Activated CD4-positive, alpha-beta T cell treated with anti-CD3 and anti-CD28 coated beads for 48 hours (primary cell): ENCODE measurements at regions not wholly inside any gene's neighbourhood (a gene's known extent, or its start where the extent isn't known, plus 50 kb on each side); places are given as distances from the start of the nearest gene placed in this dataset.
"Not testable (repeated sequence)": the region's sequence is repeated elsewhere in the genome, so short reads cannot be mapped to it uniquely, and the experiment has no call there.

ENCODE experiments used
- DNase-seq: peaks from one replicate; pipeline ENCODE4 v3.0.0-alpha.2; 2020

DNA sequence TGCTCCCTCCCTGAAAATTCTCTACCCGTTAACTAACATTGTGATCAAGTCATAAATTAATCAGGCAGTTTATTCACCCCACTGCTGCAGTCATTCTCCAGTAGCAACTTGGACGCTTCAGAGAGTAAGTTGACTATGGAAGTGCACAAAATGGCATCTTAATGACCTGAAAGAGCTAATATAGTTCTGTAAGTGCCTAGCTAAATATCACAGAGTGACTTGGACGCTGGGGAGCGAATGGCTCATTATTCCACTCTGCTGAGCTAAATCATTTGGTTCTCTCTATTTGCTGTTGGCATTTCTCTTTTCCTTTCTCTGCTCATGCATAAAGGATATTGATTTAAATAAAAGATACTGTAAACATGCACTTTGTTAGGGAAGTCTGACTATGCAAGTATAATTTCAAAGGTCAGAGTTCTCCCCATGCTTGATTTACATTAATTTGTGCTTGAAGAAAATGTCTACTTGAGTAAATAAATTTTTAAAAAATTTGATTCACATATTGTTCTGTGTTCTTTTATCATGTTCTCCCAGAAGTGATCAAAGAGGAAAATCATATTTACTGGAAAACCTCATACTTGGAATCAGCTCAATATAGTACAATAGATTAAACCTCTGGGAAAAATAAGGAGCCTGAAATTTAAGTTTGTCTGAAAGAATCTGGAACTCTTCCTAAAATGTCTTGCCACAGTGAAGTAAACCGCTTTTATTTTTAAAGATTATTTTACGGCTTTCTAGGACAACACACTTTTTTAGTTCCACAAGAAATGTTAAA is 169.5 kb upstream of the HAPLN1 start:
- no peak for DNase-seq

DNA sequence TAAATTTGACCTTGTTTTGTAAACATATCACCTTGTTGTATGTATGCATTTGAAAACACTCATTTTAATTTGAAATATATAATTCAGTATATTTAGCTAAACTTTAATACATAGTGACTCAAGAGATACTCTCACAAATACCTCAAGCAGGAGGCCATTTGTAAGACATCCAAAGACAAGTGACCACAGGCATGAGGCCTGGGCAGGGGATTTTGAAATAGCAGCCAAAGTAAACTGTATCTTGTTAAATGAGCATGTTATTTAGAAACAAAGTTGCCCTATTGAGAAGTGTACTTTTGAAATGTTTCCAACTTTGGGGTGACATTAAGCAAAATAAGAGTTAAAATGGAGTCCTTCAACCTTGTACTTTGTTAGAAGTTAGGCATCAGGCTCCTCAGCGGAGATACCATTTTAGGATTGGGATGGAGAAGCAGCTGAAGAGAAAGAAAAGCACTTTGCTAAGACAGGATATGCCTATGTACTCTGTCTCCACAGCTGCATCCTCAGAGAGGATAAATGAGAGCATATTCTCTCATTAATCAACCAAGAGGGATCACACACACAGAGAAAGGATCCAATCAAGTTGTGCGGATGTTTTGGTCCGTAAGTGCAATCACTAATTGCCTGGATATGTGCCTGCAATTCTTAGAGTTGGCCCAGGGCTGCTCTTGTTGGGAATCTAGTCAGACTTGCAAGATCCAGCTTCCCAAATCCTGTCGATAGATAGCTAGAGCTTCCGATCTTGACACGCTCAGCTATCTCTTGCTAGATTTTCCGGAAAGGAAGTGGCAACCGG is 157.5 kb upstream of the HAPLN1 start:
- no peak for DNase-seq

DNA sequence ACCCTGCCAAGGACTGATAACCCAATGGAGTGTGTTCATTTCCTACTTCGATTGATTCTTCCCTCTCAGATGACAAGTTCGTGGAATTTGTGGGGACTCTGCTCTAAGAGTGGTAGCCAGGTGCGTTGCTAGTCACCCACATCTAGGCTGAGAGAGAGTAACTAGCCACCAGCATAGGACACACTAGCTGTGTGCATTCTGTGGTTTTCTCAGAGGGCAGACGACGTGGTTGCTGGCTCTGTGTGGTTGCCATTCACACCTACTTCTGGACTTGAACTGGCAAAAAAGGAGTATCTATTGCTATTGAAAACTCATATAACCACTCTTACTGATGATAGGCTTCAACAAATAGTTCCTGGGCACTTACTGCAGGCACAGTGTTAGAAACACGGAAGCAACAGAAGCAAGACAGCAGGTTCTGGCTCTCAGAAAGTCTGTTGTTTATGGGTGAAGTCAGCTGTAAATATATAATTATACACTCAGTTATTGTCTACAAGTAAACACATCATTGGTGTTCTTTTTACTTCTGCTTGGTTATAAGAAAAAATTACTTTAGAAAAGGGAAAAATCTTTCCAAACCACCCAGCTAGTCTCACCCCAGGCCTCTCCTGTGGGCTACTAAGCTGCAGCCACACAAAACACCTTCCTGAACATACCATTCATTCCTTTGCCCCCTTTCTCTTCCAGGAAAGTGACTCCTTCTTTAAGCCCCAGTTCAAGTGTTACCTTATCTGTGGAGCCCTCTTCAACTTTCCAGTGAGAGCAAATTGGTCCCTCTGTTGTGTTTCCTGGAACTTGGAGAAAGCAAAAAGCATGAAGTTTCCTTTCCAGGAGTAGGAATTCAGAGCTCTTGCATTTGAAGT is 151.1 kb upstream of the HAPLN1 start:
- no peak for DNase-seq

DNA sequence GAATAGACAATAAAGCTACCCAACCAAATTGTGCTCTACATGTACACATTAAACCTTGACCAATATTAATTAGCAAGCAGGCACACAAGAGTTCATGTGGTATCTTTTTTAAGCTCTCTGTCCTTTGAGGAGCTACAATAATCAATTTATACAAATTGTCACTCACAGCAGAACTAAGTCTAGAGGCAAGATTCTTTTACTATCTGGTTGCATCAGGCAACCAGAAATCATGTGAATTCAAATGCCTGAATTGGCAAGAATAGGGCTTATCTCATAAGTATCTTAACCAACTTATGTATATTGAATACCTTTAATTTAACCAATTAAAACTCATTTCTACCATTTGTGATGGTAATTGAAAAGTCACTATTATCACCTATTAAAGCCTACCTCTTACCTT is 145.5 kb upstream of the HAPLN1 start:
- no peak for DNase-seq

DNA sequence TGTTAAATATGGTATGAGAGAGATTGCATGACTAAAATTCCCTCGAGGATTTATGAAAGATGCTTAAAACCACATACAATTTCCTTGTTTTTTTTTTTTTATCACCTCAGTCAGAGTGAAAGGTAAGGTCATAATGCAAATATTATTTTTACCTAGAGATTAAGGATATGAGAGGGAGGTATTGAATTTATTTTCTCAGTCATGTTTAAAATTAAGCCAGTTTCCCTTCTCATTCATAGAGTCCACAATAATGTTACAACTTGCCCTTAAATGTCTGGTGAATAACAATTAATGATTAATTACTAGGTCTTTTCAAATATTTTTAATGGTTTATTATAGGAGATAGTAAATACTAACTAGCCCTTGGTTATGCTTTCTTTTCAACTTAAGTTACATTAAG is 144.9 kb upstream of the HAPLN1 start:
- DNase-seq = no peak

DNA sequence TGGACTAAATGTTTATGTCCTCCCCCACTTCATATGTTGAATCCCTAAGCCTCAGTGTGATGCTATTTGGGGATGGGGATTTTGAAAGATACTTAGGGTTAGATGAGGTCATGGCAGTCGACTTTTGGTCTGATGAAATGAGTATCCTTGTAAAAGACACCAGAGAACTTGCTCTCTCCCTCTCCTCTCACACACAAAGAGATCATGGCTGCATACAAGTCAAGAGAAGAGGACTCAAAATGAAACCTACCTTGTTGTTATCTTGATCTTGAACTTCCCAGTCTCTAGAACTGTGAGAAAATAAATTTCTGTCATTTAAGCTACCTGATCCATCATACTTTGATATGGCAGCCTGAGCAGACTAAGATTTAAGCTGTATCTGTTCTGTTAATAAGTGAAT is 144.0 kb upstream of the HAPLN1 start:
- DNase-seq = no peak

DNA sequence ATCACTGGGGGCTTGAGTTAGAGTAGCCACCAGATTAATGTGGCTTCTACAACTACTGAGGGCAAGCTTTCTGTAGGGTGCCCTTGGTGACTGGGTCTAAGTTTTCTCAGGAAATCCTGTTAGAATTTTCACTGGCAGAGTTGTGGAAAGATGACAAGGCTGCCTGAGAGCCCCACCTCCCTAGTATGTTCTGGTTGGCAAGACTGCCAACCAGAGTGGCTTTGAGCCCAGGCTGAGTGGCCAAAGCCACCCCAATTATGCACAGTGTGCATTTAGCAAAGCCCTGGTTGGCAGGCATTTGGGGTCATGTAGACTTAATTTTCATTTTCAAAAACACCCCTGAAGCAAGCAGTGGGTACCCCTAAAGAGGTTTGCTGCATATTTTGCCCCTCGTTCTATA is 136.7 kb upstream of the HAPLN1 start:
- no peak for DNase-seq

DNA sequence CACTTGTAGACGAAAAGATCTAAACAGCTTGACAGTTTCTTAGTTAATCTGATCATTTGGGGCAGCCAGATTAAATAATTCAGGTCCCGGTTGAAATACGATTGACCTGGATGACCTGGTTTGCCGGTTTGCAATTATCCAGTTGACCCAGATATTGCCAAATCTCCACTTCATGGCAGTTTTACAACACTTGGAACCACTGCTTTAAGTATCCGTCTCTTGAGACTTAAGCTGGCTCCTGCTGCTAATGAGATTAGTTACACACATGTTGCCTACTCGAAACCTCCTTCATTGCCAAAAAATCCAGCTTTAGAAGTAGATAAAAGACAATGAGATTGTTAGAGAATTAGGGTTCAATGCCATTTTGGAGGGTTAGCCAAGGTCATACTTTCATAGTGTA is 136.2 kb upstream of the HAPLN1 start:
- no peak for DNase-seq

DNA sequence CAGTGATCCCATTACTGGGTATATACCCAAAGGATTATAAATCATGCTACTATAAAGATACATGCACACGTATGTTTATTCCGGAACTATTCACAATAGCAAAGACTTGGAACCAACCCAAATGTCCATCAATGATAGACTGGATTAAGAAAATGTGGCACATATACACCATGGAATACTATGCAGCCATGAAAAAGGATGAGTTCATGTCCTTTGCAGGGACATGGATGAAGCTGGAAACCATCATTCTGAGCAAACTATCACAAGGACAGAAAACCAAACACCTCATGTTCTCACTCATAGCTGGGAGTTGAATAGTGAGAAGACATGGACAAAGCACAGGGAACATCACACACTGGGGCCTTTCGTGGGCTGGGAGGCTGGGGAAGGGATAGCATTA is 129.8 kb upstream of the HAPLN1 start:
- DNase-seq = not testable (repeated sequence)

DNA sequence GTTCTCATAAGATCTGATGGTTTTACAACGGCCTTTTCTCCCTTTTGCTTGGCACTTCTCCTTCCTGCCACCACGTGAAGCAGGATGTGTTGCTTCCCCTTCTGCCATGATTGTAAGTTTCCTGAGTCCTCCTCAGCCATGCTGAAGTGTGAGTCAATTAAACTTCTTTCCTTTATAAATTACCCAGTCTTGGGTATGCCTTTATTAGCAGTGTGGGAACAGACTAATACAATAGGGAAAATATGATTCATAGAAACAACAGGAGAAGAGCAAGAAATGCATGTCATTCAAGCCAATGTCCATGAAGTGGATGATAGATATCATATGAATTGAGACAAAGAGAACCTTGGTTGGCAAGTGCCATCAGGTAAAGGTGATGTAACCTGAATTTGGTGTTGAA is 128.3 kb upstream of the HAPLN1 start:
- no peak for DNase-seq

DNA sequence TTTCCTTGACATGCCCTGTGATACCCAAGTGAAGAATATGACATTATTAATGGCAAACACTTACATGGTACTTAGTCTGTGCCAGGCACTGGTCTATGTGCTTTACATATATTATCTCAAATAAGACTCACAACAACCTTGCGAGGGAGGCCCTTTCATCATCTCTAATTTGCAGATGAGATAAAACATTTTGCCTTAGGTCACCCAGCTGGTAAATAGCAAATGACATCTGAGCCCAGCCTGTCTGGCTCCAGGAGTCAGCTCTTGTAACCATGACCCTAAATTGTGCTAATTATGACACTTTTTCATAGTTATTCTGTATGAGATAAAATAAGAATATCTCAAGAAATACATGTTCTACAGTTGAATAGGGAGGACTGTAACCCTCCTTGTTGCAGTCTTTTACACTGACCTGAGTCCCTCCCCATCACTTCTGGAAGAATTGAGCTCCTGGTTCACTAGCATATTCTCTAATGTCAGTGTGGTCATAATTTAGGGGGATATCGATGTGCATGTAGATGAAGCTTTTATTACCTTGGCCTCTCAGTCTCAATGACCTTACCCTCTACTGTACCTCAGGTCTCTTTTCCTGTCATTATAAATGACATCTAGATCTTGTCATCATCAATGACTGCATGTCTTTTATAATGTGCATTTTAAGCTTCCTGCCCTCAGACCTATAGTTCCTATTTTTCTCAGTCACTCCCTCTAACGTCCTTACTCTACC is 126.1 kb upstream of the HAPLN1 start:
- no peak for DNase-seq

DNA sequence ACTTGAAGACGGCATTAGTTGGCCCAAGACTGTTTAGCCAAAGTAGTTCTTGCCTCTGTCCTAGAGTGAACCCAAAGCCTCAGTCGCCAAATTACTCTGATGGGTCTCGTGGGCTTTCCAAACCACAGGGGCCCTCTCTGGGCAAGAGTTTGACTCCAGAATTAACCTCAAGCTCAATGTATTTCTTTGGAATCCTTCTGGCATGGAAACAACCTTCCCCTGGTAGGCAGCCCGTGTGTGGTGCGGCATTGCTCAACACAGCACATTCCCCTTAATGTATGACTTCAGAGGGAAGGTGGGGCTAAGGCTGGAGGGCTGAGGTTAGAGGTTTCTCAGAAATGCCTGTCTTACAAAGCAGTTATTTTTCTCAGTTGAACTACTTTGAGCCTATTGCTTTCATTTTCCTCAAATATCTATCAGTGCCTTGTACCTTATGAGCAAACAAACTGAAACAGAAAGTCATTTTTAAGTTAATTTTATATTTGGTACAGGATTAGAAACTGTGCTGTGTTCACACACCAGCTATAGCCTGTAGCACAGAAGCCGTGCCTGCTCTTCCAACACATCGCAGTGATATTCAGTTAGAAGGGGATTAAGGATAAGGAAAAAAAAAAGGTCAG is 123.9 kb upstream of the HAPLN1 start:
- DNase-seq = peak; percentile 5

DNA sequence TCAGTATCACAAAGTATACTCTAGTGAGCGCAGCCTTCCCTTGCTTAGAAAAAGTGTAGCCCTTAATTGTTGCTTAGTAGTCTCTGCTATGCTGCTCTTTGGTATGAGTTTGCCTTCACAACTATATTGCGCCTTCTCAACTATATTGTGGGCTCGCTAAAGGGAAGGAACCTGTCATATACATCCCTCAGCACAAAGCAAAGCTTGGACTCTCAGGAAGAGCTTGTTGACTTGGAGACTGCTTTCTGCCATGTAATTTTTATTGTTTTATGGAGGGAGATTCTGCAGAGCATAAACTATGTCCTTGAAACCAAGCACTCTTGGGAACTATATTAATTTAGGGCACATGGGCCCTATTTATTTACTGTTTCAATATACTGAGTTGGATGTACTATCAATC is 119.1 kb upstream of the HAPLN1 start:
- DNase-seq = no peak

DNA sequence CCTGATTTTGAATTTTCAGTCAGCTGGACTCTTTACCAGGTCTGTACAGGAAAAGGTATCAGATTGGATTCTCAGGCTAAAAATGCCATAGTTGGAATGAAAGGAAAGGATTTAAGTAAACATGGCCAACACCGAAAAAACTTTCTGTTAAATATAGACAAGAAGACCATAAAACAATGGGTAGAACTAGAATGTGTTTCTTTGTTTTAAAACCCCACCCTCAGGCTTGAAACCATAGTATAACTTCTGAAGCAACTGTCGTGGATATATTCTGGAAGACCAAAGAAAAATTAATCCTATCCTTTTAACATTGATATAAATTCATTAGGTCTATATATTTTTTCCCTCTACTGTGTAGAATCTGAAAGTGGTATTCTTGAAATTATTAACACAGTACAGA is 118.6 kb upstream of the HAPLN1 start:
- no peak for DNase-seq

DNA sequence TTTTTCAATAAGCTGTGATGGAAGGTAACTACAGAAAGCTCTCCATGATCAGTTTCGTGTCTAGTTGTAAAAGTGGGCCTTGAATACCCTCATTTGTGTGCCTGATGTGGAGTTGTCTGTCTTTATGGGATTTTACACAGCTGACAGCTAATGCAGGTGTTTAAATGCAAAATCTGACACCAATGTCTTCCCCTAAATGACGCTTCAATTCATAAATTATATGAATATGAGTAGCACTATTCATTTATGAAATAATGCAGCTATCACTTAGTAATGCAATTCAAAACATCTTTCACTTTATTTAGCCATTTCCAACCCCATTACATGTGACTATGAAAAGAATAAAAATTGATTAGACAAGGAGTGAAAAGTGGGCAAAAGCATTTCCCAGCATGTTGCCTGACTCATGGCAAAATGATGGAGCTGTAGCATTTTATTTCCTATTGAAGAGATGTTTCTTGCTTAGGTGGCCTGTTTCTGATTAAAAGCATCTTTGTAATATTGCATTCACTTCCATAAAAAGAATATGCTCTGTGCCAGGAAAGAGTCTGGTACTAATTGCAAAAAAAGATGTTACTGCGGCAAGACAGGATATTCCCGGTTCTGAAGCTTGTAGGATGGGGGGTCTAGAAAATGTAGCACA is 116.7 kb upstream of the HAPLN1 start:
- DNase-seq = no peak

DNA sequence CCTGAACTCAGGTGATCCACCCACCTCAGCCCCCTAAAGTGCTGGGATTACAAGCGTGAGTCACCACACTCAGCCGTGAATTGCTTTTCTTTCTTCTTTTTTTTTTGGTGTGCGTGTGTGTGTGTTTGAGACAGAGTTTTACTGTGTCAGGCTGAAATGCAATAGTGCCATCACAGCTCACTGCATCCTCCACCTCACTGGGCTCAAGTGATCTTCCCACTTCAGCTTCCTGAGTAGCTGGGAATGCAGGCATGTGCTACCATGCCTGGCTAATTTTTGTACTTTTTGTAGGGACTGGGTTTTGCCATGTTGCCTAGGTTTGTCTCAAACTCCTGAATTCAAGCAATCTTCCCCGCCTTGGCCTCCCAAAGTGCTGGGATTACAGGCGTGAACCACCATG is 113.7 kb upstream of the HAPLN1 start:
- DNase-seq = no peak

DNA sequence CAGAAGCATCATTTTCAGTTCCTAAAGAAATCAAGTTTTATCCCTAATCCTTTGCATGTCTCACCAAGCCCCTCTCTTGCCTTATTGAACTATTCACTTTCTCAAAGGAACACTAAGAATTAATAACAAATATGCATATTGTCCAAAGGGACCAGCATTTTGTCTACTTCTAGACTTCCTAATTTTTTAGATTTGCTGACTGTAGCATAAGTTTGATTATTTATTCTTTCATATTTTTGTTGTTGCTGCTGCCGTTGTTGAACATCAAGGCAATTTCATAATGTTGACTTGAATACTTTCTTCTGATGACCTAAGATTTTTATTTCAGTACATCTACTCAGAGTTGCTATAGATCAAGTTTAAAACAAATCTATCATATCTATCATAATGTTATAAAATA is 111.2 kb upstream of the HAPLN1 start:
- DNase-seq = no peak

DNA sequence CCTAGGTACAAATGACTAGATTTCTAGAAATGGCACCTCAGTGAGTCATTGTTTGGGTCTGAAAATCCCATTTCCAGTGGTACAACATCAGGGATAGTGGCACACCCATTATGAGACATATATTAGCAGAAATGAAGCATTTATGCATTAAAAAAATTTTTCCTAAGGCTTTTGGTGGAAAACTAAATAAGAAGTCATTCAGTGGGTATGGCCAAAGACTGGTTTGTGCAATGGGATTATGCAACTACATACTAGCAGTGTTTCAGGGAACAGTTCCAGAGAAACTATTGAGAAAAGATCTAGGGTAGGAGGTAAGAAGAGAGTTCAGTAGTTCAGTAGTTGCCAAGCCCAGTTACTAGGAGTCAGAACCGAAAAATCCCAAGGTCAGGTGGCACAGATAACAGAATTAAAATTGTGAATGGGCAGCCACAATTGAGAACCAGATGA is 106.5 kb upstream of the HAPLN1 start:
- no peak for DNase-seq

DNA sequence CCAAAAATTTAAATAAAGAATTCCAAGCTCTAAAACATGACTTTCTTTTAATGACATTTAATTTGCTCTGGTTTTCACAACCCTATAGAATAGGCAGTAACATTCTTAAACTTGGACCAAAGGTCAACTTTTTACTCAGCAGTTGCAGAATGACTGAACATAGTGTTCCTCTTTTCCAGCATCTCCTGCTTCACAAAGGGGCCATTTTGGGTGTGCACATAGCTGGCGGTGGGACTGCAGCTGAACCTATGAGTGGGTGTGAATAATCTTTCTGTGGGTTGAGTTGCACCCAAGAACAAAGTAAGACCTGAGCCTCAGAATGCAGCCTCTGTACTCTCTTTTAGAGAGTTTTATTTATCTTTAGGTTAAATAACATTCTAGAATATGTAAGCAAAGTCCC is 96.9 kb upstream of the HAPLN1 start:
- DNase-seq = no peak

DNA sequence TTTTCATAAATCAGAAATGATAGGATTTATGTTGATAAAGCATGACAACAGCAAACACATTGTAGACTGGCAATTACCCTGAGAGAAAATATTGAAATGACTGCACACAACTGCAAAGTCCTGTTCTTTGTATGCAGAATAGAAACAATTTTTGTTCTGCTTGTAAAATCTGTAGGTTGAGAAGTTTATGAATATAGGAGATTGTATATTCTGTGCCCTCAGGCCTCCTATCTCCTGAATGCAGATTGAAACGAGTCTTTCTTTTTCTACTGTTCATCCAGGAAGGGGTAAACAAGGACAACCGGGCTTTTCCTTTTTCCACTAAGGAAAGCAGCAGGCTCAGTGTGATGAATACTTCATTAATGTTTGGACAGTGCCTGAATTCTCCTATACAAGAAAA is 95.0 kb upstream of the HAPLN1 start:
- no peak for DNase-seq

DNA sequence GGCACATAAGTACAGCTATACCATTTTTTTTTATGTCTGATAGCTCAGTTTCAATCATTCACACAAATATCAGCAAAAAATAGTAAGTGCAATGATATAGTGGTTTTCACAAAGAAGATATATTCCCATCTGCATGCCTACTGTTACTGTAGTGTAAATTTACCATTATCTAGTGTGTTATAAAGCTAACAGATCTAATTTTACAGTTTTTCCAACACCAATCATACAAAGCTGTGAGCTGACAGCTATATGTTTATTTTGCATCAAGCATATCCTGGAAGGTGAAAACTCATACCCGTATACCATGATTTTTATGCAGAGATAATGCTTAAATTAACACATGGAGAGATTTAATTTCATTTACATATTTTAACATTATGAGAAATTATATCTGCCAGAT is 89.9 kb upstream of the HAPLN1 start:
- DNase-seq = no peak

DNA sequence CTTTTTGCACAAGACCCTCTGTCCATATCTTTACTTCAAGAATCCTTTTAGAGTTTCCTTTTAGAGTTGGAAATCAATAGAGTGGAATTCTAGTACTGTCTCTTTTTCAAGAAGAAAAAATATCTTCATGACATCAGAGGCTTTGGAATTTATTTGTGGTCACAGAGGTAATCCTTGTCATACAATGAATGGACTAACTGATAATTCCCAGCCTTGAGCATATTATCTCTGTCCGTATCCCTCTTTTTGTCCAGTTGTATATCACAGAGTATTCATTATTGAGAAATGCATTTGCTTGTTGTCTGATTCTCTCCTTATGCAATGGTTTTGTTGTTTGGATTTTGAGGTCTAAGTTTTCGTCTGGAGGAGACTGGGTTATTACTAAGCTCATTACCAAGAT is 82.0 kb upstream of the HAPLN1 start:
- no peak for DNase-seq
